ENCODE measurements at regions not wholly inside any gene's neighbourhood (a gene's known extent, or its start where the extent isn't known, plus 50 kb on each side); places are given as distances from the start of the nearest gene placed in this dataset.

GRCh38 chr5:123720339-123720738 lies 208.4 kb downstream of the CSNK1G3 start:
- Histone ChIP-seq H3K27me3 (ENCODE audit: control insufficient read depth, insufficient read depth, low read length) (no peaks in the 10 kb centered on the region), H3K4me3 (ENCODE audit: low read depth, low read length) (no peak overlapping the region), H3K36me3 (ENCODE audit: control insufficient read depth, insufficient read depth, low read length) (no peaks in the 10 kb centered on the region)
- TF ChIP-seq CTCF (IDR thresholded peaks at IDR 0.05; ENCODE audit: insufficient read depth, low read depth, low read length), result no peak
- CTCF ChIA-PET, result interaction anchor here (1.0 kb wide), 1 partner anchor 51 kb away, joined by 3 read pairs; no protein-coding TSS in a partner anchor
- POLR2A ChIA-PET, result no interaction called here
- no peak for DNase-seq (ENCODE audit: low read depth)

DNA sequence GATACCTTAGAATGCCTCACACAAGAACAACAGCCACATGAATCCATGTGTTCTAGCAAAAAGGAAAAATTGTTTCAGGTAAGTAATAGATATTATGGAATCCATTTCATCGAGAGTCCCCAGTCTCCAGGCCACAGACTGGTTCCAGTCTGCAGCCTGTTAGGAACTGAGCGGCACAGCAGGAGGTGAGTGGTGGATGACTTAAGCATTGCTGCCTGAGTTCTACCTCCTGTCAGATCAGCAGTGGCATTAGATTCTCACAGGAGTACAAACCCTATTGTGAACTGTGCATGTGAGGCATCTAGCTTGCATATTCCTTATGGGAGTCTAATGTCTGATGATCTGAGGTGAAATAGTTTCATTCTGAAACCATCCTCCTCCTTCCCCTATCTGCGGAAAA lies 207.0 kb downstream of the CSNK1G3 start:
- POLR2A ChIA-PET, result no interaction called here
- no peak for TF ChIP-seq CTCF (IDR thresholded peaks at IDR 0.05; ENCODE audit: insufficient read depth, low read depth, low read length)
- CTCF ChIA-PET, result no interaction called here
- Histone ChIP-seq H3K4me3 (ENCODE audit: low read depth, low read length) (no peak overlapping the region), H3K36me3 (ENCODE audit: control insufficient read depth, insufficient read depth, low read length) (no peaks in the 10 kb centered on the region), H3K27me3 (ENCODE audit: control insufficient read depth, insufficient read depth, low read length) (no peaks in the 10 kb centered on the region)
- DNase-seq (ENCODE audit: low read depth), result no peak

DNA sequence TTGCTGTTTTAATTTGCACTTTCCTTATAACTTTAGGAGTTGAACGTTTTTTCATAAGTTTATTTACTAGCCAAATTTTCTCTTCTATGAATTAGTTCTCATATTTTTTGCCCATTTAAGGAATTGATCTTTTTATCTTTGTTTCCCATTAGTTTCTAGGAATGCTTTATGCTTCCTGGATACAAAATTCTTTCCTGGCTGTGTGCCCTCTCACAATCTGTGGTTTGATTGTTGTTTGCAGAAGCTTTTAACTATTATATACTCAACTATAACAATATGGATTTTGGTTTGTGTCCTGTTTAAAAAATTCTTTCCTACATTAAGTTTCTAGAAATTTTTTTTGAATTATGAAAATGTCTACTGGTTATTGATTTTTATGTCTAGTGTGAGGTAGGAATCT lies 206.3 kb downstream of the CSNK1G3 start:
- ChIA-PET POLR2A (no interaction called here), CTCF (no interaction called here)
- no peak for TF ChIP-seq CTCF (IDR thresholded peaks at IDR 0.05; ENCODE audit: insufficient read depth, low read depth, low read length)
- Histone ChIP-seq H3K36me3 (ENCODE audit: control insufficient read depth, insufficient read depth, low read length) (no peaks in the 10 kb centered on the region), H3K4me3 (ENCODE audit: low read depth, low read length) (no peak overlapping the region), H3K27me3 (ENCODE audit: control insufficient read depth, insufficient read depth, low read length) (no peaks in the 10 kb centered on the region)
- DNase-seq (ENCODE audit: low read depth), result no peak

- POLR2A ChIA-PET, result no interaction called here
- Histone ChIP-seq H3K4me3 (ENCODE audit: low read depth, low read length) (no peak overlapping the region), H3K36me3 (ENCODE audit: control insufficient read depth, insufficient read depth, low read length) (no peaks in the 10 kb centered on the region), H3K27me3 (ENCODE audit: control insufficient read depth, insufficient read depth, low read length) (no peaks in the 10 kb centered on the region)
- CTCF ChIA-PET, result no interaction called here
- no peak for TF ChIP-seq CTCF (IDR thresholded peaks at IDR 0.05; ENCODE audit: insufficient read depth, low read depth, low read length)
- DNase-seq (ENCODE audit: low read depth), result no peak
These were observed 205.2 kb downstream of the CSNK1G3 start for GRCh38 chr5:123717139-123717538.

GRCh38 chr5:123710031-123710430 lies 198.1 kb downstream of the CSNK1G3 start:
- ChIA-PET CTCF (interaction anchor here (1.1 kb wide), 1 partner anchor 42 kb away, joined by 3 read pairs; no protein-coding TSS in a partner anchor), POLR2A (interaction anchor here (0.6 kb wide), 1 partner anchor 46 kb away, joined by 3 read pairs; no protein-coding TSS in a partner anchor)
- Histone ChIP-seq H3K36me3 (ENCODE audit: control insufficient read depth, insufficient read depth, low read length) (no peaks in the 10 kb centered on the region), H3K4me3 (ENCODE audit: low read depth, low read length) (no peak overlapping the region), H3K27me3 (ENCODE audit: control insufficient read depth, insufficient read depth, low read length) (no peaks in the 10 kb centered on the region)
- TF ChIP-seq CTCF (IDR thresholded peaks at IDR 0.05; ENCODE audit: insufficient read depth, low read depth, low read length), result no peak
- no peak for DNase-seq (ENCODE audit: low read depth)
